HEK293 (cell line): ENCODE measurements at regions not wholly inside any gene's neighbourhood (a gene's known extent, or its start where the extent isn't known, plus 50 kb on each side); places are given as distances from the start of the nearest gene placed in this dataset.

Experiments
- GLIS1 ChIP-seq: fragments of 450-650 bp; formaldehyde crosslinking; IDR thresholded peaks from 2 replicates; pipeline ENCODE4 v1.5.1; 2016; ENCODE audit warnings: missing biosample characterization, missing genetic modification characterization
- HOXC10 ChIP-seq: sonication (generic); formaldehyde crosslinking; IDR thresholded peaks from 2 replicates; pipeline ENCODE4 v1.8.1; 2023; ENCODE audit warnings: mild to moderate bottlenecking, missing genetic modification reagents
- TCF7L2 ChIP-seq: IDR thresholded peaks from 2 replicates; pipeline ENCODE4 v1.6.1; 2011; ENCODE audit warnings: low read depth, mild to moderate bottlenecking, inconsistent platforms, low read length, moderate library complexity, borderline replicate concordance
- ZNF292 ChIP-seq: fragments of 450-650 bp; formaldehyde crosslinking; IDR thresholded peaks from 2 replicates; pipeline ENCODE4 v1.5.1; 2016; ENCODE audit warnings: low read depth, missing biosample characterization, missing genetic modification characterization, borderline replicate concordance
- ZNF449 ChIP-seq: fragments of 450-650 bp; formaldehyde crosslinking; IDR thresholded peaks from 2 replicates; pipeline ENCODE4 v1.5.1; 2017; ENCODE audit warnings: missing biosample characterization, mild to moderate bottlenecking, missing genetic modification characterization, moderate library complexity
- TF ChIP-seq, protein P1 (sequence below): fragments of 450-650 bp; formaldehyde crosslinking; IDR thresholded peaks from 2 replicates; pipeline ENCODE4 v1.5.1; 2016; ENCODE audit warnings: missing biosample characterization, missing genetic modification characterization
- TF ChIP-seq, protein P2 (sequence below): fragments of 450-650 bp; formaldehyde crosslinking; IDR thresholded peaks from 2 replicates; pipeline ENCODE4 v1.5.1; 2016; ENCODE audit warnings: missing biosample characterization, missing genetic modification characterization

DNA sequence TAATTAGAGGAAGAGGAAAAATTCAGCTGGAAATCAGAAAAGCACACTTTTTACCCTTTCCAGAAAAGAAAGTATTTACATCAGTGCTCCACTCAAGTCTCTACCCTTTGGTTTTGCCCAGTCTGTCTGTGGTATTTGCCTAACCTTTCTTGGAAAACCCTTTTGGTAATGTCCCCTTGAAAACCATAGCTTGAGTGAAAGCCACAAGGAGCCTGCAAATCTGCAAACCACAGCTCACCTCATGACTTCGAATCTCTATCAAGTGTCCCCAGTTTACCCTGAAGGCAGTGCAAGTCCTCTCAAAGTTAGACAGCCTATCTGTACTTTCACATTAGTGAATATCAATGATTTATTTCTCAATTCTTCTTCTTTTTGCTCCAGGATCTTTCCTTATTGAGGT is 162.1 kb upstream of the TSLP start:
- TF ChIP-seq, protein P1, sequence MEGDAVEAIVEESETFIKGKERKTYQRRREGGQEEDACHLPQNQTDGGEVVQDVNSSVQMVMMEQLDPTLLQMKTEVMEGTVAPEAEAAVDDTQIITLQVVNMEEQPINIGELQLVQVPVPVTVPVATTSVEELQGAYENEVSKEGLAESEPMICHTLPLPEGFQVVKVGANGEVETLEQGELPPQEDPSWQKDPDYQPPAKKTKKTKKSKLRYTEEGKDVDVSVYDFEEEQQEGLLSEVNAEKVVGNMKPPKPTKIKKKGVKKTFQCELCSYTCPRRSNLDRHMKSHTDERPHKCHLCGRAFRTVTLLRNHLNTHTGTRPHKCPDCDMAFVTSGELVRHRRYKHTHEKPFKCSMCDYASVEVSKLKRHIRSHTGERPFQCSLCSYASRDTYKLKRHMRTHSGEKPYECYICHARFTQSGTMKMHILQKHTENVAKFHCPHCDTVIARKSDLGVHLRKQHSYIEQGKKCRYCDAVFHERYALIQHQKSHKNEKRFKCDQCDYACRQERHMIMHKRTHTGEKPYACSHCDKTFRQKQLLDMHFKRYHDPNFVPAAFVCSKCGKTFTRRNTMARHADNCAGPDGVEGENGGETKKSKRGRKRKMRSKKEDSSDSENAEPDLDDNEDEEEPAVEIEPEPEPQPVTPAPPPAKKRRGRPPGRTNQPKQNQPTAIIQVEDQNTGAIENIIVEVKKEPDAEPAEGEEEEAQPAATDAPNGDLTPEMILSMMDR (tag by site-specific recombination): no peak
- TF ChIP-seq, protein P2, sequence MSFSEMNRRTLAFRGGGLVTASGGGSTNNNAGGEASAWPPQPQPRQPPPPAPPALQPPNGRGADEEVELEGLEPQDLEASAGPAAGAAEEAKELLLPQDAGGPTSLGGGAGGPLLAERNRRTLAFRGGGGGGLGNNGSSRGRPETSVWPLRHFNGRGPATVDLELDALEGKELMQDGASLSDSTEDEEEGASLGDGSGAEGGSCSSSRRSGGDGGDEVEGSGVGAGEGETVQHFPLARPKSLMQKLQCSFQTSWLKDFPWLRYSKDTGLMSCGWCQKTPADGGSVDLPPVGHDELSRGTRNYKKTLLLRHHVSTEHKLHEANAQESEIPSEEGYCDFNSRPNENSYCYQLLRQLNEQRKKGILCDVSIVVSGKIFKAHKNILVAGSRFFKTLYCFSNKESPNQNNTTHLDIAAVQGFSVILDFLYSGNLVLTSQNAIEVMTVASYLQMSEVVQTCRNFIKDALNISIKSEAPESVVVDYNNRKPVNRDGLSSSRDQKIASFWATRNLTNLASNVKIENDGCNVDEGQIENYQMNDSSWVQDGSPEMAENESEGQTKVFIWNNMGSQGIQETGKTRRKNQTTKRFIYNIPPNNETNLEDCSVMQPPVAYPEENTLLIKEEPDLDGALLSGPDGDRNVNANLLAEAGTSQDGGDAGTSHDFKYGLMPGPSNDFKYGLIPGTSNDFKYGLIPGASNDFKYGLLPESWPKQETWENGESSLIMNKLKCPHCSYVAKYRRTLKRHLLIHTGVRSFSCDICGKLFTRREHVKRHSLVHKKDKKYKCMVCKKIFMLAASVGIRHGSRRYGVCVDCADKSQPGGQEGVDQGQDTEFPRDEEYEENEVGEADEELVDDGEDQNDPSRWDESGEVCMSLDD (tag by site-specific recombination): no peak
- TF ChIP-seq ZNF449 (tag by site-specific recombination) (no peak), ZNF292 (tag by site-specific recombination) (no peak), HOXC10 (CRISPR knock-in tag) (no peak), GLIS1 (no peak), TCF7L2 (no peak)
